AG04449 (cell line): ENCODE measurements at regions not wholly inside any gene's neighbourhood (a gene's known extent, or its start where the extent isn't known, plus 50 kb on each side); places are given as distances from the start of the nearest gene placed in this dataset.

ENCODE experiments used
- CTCF ChIA-PET: fragments of 350-600 bp; formaldehyde crosslinking; extraction: SDS; loops from one replicate; lab custom pipeline; 2021; ENCODE audit warnings: antibody characterized with exemption; lab: Yijun Ruan, JAX
- POLR2A ChIA-PET: fragments of 400-600, 350-600 bp; formaldehyde crosslinking; extraction: SDS; loops from one replicate; lab custom pipeline; 2020; ENCODE audit warnings: antibody characterized with exemption, inconsistent platforms; lab: Yijun Ruan, JAX
- DNase-seq: peaks from one replicate; pipeline ENCODE4 v3.0.0-alpha.2; 2010; ENCODE audit warnings: low read depth, low spot score
- H3K4me3 ChIP-seq: 2 replicates; pipeline ENCODE4 v1.5.1; 2011; ENCODE audit warnings: low read depth, mild to moderate bottlenecking, control low read depth, low read length
- CTCF ChIP-seq: IDR thresholded peaks from one replicate; pipeline ENCODE4 v1.5.1; 2011; ENCODE audit warnings: mild to moderate bottlenecking, moderate library complexity, low read length, control low read depth, inconsistent platforms; ENCODE audit not compliant: insufficient read depth; ENCODE audit errors: missing control alignments

- CTCF ChIA-PET: no interaction called here
- no peak overlapping the region for H3K4me3 ChIP-seq
Observed at GRCh38 chr3:151639418-151639740, 94.3 kb upstream of the AADACL2 start.

GRCh38 chr3:151638555-151639417, 94.9 kb upstream of the AADACL2 start:
- CTCF ChIA-PET: no interaction called here
- TF ChIP-seq CTCF: no peak
- POLR2A ChIA-PET: no interaction called here
- DNase-seq: no peak
- H3K4me3 ChIP-seq: no peak overlapping the region

More at GRCh38 chr3:151639418-151639740, 94.3 kb upstream of the AADACL2 start:
- POLR2A ChIA-PET: no interaction called here
- TF ChIP-seq CTCF: no peak
- no peak for DNase-seq

GRCh38 chr3:151635905-151636304, 97.8 kb upstream of the AADACL2 start:
- POLR2A ChIA-PET: no interaction called here
- no peak for TF ChIP-seq CTCF
- H3K4me3 ChIP-seq: no peak overlapping the region
- CTCF ChIA-PET: no interaction called here
- DNase-seq: no peak

GRCh38 chr3:151631946-151632345, 101.8 kb upstream of the AADACL2 start:
- no peak overlapping the region for H3K4me3 ChIP-seq
- DNase-seq: no peak
- ChIA-PET CTCF (interaction anchor here (1.2 kb wide), 1 partner anchor 10 kb away, joined by 3 read pairs; no protein-coding TSS in a partner anchor), POLR2A (no interaction called here)
- no peak for TF ChIP-seq CTCF

GRCh38 chr3:151630938-151631441, 102.7 kb upstream of the AADACL2 start:
- no peak for DNase-seq
- H3K4me3 ChIP-seq: no peak overlapping the region
- CTCF ChIA-PET: interaction anchor here (1.2 kb wide), 1 partner anchor 11 kb away, joined by 3 read pairs; no protein-coding TSS in a partner anchor
- POLR2A ChIA-PET: no interaction called here
- no peak for TF ChIP-seq CTCF

- POLR2A ChIA-PET: no interaction called here
- CTCF ChIA-PET: no interaction called here
- TF ChIP-seq CTCF: no peak
Observed at GRCh38 chr3:151630035-151630434, 103.7 kb upstream of the AADACL2 start.

More at GRCh38 chr3:151630035-151630434, 103.7 kb upstream of the AADACL2 start:
- DNase-seq: no peak
- no peak overlapping the region for H3K4me3 ChIP-seq
